HG02970 (cell line): ENCODE measurements at regions not wholly inside any gene's neighbourhood (a gene's known extent, or its start where the extent isn't known, plus 50 kb on each side); places are given as distances from the start of the nearest gene placed in this dataset.

Source experiments
- ATAC-seq: cut with Tn5 transposase; IDR thresholded peaks from one replicate; pipeline ENCODE4 v1.9.1; 2021; ENCODE audit warnings: mild to moderate bottlenecking, moderate library complexity, moderate number of reproducible peaks; ENCODE audit not compliant: unreplicated experiment, low FRiP score

DNA sequence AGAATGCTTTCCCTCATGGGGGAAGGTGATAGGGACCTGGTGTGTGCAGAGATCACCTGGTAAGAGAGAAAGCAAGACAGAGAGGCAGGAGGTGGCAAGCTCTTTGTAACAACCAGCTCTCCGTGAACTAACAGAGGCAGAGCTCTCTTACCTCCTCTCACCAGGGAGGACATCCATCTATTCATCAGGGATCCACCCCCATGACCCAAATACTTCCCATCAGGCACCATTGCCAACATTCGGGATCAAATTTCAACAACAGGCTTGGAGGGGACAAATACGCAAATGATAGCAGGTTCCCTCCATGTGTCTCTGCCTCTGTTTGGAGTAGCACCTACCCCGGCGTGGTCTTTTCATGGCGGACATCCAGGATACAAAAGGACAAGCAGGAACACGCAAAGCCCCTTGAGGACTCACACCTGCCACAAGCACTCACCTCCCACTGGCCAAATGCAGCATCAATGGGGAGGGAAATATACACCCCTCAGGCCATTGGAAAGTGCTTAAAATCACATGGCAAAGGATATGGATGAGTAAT is 431.2 kb upstream of the AUTS2 start:
- no peak for ATAC-seq

DNA sequence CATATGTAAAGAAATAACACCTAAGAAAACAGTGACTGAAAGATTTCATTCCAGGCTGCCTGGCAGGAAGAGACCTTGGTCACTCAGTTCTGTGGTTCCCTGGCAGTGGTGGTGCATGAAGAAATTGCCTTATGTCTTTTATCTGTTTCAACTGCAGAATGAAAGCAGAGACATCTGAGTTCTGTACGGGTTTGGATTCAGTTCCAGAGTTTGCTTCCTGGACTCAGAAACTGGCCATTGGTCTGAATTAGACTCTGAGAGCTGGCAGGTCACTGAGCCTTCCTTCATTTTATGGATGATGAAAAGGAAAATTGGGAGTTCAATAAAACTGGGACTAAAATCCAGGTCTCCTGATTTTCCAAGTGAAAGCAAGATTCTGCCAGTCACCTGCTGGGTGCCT is 428.9 kb upstream of the AUTS2 start:
- ATAC-seq, result no peak

DNA sequence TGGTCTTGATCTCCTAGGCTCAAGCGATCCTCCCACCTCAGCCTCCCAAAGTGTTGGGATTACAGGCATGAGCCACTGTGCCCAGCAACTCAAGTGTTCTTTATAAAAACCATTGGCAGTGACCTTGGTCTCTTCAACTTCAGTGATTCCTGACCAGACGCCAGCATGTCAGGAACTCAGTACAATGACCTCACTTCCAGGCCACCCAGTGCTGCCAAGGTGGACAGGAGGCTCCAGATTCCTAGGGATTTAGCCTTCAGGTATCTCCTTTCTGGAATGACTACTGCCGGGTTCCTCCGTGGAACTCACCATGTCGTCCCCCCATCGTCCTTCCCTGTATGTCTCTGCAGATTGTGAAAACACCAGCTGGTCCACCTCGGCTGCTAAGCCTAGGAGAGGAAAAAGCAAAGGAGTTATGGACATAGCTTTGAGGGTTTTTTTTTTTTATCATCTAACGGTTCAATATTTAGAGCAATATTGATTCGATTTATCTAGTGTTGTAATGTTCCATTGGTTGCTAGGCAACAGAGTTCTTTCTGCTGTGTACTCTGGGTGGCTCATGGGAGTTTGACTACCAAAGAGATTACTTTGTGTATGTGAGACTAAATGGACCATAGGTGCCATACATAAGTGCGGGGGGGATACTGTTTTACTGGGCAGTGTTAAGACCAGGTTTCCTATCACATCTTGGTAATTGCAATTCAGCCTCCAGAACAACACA is 425.8 kb upstream of the AUTS2 start:
- ATAC-seq, result no peak

DNA sequence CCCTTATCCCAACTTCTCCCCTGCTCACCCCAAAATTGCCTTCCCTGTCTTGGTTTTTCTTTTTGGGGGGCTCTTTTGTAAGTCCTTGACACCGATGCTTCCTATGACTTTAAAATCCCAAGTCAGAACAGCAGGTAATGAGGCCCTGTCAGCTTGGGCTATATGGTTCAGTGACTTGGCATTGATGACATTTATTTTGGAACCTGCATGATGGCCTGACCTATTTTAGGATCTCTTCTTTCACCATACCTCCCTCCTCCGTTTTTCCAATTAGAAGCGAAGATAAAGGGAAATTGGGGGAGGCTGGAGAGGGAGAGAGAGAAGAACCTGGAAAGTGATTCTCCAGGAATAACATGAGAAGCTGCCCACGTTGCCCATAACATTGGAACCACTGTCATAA is 424.9 kb upstream of the AUTS2 start:
- no peak for ATAC-seq

DNA sequence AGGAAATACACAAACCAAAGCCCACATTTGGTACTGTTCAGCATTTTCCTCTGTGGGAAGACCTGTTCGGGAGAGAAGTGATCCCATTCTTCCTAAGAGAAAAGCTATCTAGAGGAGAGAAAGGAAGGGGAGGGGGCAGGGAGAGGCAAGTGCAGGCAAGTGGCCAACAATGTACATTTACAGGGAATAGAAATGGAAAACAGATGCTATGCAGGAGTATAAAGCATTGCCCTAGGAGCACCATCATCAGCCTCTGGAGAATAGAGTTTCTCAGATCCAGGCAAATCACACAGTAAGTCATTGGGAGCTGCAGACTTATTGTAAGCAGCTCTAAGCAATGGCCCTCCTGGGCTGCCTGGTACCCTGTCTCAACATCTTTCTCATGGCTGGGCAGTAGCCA is 424.4 kb upstream of the AUTS2 start:
- no peak for ATAC-seq

DNA sequence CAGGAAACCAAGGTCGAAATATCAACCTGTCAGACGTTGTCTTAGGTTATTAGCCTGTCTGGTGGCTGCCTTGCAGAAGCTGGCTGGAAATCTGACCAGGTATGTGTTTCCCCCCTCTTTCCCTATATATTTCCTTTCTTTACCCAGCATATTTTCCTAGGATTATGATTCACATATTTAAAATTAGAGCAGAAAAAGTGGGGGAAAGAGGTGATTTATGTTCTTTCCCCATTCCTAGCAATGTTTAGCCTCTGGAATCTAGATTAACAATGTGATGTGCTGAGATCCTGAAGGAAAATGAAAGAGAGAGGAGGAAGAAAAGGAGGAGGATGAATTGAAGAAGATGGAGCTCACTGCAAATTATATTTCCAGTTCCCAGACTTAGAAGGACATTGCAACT is 421.4 kb upstream of the AUTS2 start:
- no peak for ATAC-seq

DNA sequence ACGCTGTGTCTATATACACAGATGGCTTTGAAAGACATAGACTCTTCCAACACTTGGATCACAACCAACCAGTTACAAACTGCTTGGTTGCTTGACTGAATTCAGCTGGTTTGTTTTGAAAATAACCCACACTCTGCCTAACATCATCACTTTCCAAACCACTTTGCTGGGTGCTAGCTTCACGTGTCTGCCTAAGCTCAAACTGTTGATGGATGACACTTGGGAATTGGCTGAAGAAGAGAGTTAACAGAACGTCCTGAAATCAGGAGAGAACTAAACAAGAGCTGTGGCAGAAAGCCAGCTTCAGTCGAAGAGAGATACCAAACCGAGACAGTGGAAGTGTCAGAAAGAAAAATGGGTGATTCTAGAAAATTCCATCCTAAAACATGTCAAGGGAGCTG is 420.8 kb upstream of the AUTS2 start:
- ATAC-seq, result no peak

DNA sequence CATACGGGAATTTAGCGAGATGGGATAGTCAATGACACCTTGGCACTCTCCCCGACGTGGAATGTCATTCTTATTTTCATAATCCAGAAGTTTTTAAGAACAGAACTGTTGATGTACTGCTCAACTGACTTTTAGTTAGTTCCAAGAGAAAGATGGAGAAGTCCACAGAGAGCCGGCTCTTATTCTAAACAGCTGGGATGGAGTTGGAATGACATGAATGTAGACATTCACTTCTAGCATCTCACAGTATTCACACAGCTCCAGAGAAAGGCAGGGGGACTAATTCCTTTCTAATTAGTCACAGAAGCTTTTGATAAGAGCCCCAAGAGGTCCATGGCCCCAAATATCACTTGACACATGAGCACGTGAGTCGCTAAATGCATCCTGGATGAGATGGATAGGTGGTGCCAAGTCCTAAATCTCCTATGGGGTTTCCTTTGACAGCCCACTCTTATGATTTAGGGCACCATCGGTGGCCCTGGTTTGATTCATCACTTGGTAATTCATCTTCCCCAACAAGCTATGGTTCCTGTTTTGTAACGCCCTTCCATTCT is 420.3 kb upstream of the AUTS2 start:
- ATAC-seq, result no peak

DNA sequence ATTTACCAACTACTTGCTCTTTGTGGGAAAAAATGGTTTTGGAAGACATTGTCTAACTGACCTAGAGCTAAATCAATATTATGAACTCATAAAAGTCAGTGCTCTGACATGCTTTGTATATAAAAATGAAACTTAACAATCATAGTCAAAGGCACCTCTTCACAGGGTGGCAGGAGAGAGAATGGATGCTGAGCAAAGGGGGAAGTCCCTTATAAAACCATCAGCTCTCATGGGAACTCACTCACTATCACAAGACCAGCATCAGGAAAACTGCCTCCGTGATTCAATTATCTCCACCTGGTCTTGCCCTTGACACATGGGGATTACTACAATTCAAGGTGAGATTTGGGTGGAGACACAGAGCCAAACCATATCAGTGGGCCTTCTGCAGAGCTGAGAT is 417.6 kb upstream of the AUTS2 start:
- no peak for ATAC-seq

DNA sequence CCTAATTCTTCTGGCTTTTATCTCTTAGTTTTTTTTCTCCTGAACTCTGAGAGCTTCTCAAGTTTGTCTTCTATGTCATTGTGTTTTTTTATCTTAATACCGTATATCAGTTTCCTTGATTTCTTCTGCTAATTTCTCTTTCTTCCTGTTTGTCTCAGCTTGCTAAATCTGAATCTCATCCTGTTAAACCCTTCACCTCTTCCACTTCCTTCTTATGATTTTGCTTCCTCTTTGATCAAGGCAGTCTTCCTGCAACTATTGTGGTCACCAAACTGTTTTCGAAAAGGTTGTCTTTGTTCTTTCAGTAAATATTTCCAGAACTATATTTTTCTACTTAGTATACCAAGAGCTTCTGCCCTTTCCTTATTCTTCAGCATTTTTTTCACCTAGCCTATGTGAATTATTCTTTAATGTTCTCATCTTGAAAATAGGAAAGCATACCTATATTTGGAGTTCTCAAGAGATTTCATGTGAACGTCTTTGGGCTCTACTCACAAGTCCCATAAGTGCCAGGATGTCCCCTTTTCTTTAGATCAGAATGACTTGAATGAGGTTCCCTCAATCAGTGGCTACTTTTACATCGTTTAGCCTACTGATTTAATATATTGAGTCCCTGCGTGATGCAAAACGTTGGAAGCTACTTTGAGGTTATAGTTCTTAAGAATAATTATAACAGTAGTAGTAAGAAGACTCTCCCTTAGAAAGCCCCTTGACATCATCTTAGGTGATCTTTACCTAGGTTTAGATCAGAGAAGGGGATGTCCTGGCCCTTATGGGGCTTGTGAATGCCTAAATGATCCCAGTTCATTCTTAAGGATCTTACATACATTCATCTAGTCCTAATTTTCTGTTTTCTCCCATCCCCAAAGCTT is 415.4 kb upstream of the AUTS2 start:
- ATAC-seq, result no peak

DNA sequence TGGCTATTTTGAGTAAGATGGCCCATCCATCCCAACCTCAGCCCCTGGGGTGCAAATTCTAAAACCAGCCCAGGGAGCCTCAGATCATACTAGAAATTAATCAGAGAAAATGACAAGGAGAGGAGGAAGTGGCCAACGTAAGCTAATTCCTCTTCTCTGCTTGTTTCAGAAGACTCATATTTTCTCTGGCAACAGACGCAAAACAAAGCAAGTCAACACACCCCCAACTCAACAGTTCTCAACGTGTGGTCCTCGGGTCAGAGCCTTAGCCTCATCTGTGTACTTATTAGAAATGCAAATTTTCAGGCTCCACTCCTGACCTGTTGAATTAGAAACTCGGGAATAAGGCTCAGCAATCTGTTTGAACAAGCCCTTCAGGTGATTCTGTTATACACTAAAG is 413.9 kb upstream of the AUTS2 start:
- ATAC-seq, result no peak

DNA sequence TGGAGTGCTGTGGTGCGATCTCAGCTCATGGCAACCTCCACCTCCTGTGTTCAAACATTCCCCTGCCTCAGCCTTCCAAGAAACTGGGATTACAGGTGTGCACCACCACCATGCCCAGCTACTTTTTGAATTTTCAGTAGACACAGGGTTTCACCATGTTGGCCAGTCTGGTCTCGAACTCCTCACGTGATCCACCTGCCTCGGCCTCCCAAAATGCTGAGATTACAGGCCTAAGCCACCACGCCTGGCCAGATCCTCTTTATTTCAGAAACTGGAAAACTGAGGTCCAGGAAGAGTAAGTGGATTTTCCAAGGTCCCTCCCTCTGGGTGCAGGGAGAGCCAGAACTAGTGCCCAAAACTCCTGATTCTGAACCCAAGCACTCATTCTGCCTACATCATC is 413.1 kb upstream of the AUTS2 start:
- no peak for ATAC-seq

DNA sequence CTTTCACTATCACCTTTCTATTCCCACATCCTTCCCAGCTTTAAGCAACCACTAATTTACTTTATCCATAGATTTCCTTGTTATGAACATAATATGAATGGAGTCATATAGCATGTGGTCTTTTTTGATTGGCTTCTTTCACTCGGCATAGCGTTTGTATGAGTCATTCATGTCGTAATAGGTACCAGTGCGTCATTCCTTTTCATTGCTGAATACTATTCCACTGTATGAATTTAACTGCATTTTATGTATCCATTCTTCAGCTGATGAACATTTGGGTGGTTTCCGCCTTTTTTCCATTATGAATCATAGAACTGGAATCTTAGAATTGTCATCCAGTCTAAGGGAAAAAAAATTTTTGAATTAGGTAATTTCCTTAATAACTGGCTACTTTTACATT is 411.3 kb upstream of the AUTS2 start:
- no peak for ATAC-seq

DNA sequence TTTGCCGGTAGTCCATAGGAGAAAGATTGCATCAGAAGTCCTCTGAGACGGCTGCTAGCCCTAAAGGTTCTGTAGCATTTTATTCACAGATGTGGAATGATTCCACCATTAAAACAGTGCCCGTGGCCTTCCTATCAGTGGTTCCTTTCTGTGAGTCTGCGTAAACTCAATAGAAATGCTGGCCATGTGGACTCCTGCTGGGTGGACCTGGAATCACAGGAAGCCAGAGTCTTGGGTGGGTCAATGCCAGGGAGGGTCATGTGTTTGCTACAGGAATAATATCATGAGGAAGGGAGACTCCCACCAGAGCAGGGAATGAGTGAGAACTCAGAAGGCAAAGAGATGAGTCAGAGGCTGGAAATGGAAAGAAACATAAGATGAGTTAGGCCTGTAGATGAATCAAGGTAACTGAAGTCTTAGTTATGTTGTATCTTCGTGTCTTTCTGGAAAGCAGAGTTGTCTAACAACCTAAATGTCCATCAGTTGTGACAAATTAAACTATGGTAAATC is 410.4 kb upstream of the AUTS2 start:
- no peak for ATAC-seq

DNA sequence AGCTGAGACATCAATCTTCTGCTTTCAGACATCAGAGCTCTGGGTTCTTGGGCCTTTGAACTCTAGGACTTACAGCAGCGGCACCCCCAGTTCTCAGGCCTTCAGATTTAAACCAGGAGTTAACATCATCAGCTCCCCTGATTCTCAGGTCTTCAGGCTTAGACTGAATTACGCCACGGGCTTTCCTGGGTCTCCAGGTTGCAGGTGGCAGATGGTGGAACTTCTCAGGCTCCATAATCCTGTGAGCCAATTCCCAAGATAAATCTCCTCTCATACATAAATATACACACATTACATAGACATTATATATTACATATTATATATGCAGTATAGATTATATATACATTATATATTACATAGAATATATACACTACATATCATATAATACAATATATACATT is 408.9 kb upstream of the AUTS2 start:
- ATAC-seq, result no peak

DNA sequence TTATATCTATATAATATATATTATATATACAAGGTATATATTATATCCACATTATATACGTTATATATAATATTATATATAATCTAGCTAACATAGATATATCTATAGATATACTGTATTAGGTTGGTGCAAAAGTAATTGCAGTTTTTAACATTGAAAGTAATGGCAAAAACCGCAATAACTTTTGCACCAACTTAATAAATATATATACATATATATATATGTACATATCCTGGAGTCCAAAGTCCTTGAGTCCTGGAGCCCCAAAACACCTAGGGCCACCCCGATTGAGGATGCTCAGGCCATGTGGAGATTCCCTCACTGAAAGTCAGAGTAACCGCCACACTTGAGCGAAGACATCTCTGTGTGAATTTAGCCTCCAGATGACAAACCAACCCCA is 408.2 kb upstream of the AUTS2 start:
- ATAC-seq, result no peak

DNA sequence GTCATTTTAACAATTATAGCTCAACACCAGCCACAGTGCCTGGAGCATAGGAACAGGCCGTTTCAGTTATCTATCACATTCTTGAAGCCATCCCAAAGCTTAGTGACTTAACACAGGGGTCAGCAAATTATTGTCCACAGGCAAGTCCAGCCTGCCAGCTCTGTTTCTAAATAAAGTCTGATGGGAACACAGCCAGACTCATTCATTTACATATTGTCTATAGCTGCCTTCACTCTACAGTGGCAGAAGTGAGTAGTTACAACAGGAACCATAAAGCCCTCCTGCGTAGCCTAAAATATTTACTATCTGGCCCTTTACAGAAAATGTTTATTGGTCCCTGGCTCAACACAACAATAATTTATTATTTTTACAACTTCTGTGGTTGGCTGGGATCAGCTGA is 407.5 kb upstream of the AUTS2 start:
- no peak for ATAC-seq

DNA sequence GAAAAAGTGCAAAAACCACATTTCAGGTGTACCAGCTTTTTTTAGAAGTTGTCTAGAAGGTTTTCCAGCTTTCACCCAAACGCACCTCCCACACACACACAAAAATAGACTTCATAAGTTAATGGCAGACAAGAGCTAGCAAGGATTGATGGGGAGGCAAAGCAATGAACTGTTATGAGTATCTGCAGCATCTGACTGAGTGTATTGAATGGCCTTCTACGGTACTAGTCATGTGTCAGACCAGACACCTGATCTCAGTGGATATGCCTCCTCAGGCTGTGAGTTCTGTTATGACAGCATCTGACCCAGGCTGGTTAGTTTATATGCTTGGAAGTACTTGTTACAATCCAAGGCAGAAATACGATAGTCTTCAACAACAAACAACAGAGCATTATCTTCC is 406.1 kb upstream of the AUTS2 start:
- ATAC-seq, result no peak

DNA sequence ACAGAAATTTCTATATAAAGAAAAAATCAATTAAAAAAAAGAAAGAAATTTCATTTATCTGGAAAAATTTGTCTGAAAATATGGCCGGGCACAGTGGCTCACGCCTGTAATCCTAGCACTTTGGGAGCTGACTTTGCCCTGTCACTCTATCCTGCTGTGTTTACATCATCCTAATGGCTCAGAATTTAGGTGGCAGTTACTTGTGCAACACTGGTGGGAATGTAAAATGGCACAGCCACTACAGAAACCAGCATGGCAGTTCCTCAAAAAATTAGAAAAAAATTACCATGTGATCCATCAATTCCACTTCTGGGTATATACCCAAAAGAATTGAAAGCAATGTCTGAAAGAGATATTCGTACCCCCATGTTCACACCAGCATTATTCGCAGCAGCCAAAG is 405.2 kb upstream of the AUTS2 start:
- ATAC-seq, result no peak

DNA sequence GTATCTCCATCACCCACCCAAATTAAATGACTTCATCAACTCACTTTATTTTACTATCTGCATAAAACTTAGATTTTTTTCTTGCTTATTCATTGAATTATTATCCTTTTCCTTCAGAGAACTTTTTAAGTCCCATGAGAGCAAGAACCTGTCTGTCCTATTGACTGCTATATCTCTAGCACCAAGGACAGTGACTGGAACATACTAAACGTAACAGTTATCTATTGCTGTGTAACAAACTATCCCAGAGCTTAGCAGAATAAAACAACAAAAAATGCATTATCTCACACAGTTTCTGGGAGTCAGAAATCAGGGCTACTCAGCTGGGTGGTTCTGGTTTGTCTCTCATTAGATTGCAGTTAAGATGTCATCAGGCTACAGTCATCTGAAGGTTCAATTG is 401.7 kb upstream of the AUTS2 start:
- no peak for ATAC-seq

DNA sequence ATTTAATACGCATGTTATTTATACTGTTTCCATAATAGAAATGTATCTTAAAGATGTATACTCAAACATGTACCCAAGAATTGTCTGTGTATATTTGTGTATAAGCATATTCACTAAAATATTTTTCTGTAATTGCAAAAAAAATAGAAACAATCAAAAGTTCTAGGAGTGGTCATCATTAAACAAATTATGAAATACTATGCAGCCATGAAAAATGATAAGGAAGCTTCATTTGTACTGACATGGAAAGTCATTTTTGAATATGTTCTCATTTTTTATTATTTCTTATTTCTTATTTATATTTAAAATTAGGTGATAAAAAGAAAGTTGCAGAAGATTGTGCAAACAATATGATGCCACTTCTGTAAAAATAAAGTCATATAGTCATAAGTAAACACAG is 400.0 kb upstream of the AUTS2 start:
- ATAC-seq, result no peak
